ENCODE measurements at regions not wholly inside any gene's neighbourhood (a gene's known extent, or its start where the extent isn't known, plus 50 kb on each side); places are given as distances from the start of the nearest gene placed in this dataset.
"Not testable (repeated sequence)": the region's sequence is repeated elsewhere in the genome, so short reads cannot be mapped to it uniquely, and the experiment has no call there.

DNA sequence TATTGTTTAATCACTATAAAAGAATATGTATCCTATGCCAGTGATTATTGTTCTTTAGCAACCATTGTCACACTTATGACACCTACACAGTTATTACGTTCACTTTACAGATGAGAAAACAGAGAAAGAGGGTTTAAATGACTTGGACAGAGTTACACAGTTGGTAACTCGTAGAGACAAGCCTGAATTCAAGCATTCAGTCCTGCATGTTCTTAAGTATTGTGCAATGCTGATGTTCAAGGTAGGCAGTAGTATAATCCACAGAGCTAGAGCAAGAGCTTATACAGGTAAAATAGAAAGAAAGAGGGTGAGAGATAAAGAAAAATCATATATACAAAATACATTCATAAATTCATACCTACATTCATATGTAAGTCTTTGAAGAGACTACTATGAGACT lies 249.8 kb upstream of the ANXA10 start:
- no peak overlapping the region for H3K9ac ChIP-seq (ENCODE audit: low read depth, low read length)
- no peaks in the 10 kb centered on the region for H3K36me3 ChIP-seq (ENCODE audit: insufficient read depth, low read length)
- no peak overlapping the region for H3K4me2 ChIP-seq (ENCODE audit: low read length)
- no peak overlapping the region for H3K4me3 ChIP-seq (ENCODE audit: low read length)
- no peaks in the 10 kb centered on the region for H3K27me3 ChIP-seq (ENCODE audit: control insufficient read depth, insufficient read depth, low read length)
- no peaks in the 10 kb centered on the region for H3K9me3 ChIP-seq (replicated peaks; ENCODE audit: low read length)
- H3K4me1 ChIP-seq (ENCODE audit: control insufficient read depth, insufficient read depth, low read length) = peaks cover 3% of the 10 kb centered on the region

DNA sequence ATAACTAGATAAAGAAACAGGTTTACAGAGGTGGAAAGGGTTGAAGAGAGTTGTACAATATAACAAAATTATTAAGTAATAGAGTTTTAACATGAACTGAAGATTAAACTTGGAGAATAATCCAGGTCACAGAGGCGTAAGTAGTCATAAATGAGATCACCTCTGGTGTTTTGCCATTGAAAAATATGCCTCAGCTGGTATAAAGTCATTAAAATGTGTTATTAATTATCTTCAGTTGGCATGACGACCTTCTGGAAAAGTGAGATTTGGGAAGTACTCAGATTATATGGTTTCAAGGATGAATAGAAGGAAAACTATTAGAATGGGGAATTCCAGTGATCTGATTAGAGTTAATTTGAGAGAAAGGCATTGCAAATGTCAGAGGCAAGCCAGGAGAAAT lies 237.5 kb upstream of the ANXA10 start:
- no peak overlapping the region for H3K9ac ChIP-seq (ENCODE audit: low read depth, low read length)
- no peaks in the 10 kb centered on the region for H3K9me3 ChIP-seq (replicated peaks; ENCODE audit: low read length)
- no peak overlapping the region for H3K4me3 ChIP-seq (ENCODE audit: low read length)
- no peaks in the 10 kb centered on the region for H3K4me1 ChIP-seq (ENCODE audit: control insufficient read depth, insufficient read depth, low read length)
- no peaks in the 10 kb centered on the region for H3K27me3 ChIP-seq (ENCODE audit: control insufficient read depth, insufficient read depth, low read length)
- H3K4me2 ChIP-seq (ENCODE audit: low read length) = no peak overlapping the region
- no peaks in the 10 kb centered on the region for H3K36me3 ChIP-seq (ENCODE audit: insufficient read depth, low read length)

DNA sequence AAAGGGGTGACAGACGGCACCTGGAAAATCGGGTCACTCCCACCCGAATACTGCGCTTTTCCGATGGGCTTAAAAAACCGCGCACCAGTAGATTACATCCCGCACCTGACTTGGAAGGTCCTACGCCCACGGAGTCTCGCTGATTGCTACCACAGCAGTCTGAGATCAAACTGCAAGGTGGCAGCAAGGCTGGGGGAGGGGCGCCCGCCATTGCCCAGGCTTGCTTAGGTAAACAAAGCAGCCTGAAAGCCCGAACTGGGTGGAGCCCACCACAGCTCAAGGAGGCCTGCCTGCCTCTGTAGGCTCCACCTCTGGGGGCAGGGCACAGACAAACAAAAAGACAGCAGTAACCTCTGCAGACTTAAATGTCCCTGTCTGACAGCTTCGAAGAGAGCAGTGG lies 234.2 kb upstream of the ANXA10 start:
- not testable (repeated sequence) for H3K36me3 ChIP-seq (ENCODE audit: insufficient read depth, low read length); H3K9ac ChIP-seq (ENCODE audit: low read depth, low read length); H3K4me1 ChIP-seq (ENCODE audit: control insufficient read depth, insufficient read depth, low read length); H3K9me3 ChIP-seq (replicated peaks; ENCODE audit: low read length); H3K27me3 ChIP-seq (ENCODE audit: control insufficient read depth, insufficient read depth, low read length); H3K4me2 ChIP-seq (ENCODE audit: low read length); H3K4me3 ChIP-seq (ENCODE audit: low read length)

DNA sequence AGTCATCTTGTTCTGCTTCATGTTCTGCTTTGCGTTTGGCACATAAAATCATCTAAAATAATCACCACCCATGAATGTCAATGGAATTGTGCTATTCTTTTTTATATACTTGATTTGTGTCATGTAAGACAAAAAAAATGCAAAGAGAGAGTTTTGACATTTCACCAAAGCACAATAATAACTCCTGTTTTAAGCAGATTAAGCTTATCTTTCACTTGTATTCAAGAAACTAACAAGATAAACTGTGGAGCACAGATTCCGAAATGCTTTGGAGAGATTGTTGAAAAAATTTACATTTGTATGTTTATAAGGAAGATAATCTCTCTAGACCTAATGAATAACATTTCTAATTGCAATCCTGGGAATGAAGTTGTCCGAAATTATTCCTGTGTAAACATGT lies 225.1 kb upstream of the ANXA10 start:
- peaks cover 7% of the 10 kb centered on the region for H3K4me1 ChIP-seq (ENCODE audit: control insufficient read depth, insufficient read depth, low read length)
- H3K27me3 ChIP-seq (ENCODE audit: control insufficient read depth, insufficient read depth, low read length) = no peaks in the 10 kb centered on the region
- H3K36me3 ChIP-seq (ENCODE audit: insufficient read depth, low read length) = no peaks in the 10 kb centered on the region
- no peak overlapping the region for H3K4me2 ChIP-seq (ENCODE audit: low read length)
- no peak overlapping the region for H3K4me3 ChIP-seq (ENCODE audit: low read length)
- no peaks in the 10 kb centered on the region for H3K9me3 ChIP-seq (replicated peaks; ENCODE audit: low read length)
- no peak overlapping the region for H3K9ac ChIP-seq (ENCODE audit: low read depth, low read length)

DNA sequence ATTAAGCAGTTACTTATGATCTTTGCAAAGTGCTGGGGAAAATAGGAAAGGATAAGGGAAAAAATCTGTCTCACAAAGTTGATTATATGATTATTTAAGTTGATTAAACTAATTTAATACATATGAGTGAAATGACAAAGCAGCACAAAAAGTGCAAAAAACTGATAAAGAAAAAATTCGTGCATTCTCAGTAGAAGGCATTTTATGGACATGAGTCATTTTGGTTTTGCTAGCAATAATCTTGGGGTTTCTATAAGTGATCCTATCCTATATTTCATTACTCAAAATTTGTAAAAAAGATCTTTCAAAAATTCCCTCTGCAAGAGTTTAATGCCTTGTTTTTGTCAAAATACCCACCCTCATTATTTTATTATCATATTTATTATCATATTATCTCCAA lies 224.2 kb upstream of the ANXA10 start:
- no peak overlapping the region for H3K4me3 ChIP-seq (ENCODE audit: low read length)
- peaks cover 7% of the 10 kb centered on the region for H3K4me1 ChIP-seq (ENCODE audit: control insufficient read depth, insufficient read depth, low read length)
- H3K9ac ChIP-seq (ENCODE audit: low read depth, low read length) = no peak overlapping the region
- H3K27me3 ChIP-seq (ENCODE audit: control insufficient read depth, insufficient read depth, low read length) = no peaks in the 10 kb centered on the region
- H3K36me3 ChIP-seq (ENCODE audit: insufficient read depth, low read length) = no peaks in the 10 kb centered on the region
- no peaks in the 10 kb centered on the region for H3K9me3 ChIP-seq (replicated peaks; ENCODE audit: low read length)
- no peak overlapping the region for H3K4me2 ChIP-seq (ENCODE audit: low read length)

DNA sequence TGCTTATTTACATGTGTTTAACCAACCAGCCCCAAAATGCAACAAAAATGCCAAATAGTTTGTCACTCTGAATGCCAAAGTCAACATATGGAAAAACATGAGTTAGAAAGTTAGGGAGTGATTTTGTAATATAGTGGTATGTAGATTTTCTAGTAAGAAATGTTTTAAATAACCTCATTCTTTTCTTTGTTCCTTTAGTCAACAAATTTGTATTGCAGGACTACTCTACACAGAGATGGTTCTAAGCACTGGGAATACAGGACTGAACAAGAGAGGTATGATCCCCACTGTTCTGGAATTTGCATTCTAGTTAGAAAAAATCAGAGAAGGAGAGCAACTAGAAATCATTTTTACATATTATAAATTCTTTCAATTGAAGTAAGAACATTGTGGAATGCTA lies 218.8 kb upstream of the ANXA10 start:
- Histone ChIP-seq H3K36me3 (ENCODE audit: insufficient read depth, low read length) (no peaks in the 10 kb centered on the region), H3K9me3 (replicated peaks; ENCODE audit: low read length) (no peaks in the 10 kb centered on the region), H3K27me3 (ENCODE audit: control insufficient read depth, insufficient read depth, low read length) (no peaks in the 10 kb centered on the region), H3K9ac (ENCODE audit: low read depth, low read length) (no peak overlapping the region), H3K4me2 (ENCODE audit: low read length) (no peak overlapping the region), H3K4me3 (ENCODE audit: low read length) (no peak overlapping the region), H3K4me1 (ENCODE audit: control insufficient read depth, insufficient read depth, low read length) (peaks cover 3% of the 10 kb centered on the region)

DNA sequence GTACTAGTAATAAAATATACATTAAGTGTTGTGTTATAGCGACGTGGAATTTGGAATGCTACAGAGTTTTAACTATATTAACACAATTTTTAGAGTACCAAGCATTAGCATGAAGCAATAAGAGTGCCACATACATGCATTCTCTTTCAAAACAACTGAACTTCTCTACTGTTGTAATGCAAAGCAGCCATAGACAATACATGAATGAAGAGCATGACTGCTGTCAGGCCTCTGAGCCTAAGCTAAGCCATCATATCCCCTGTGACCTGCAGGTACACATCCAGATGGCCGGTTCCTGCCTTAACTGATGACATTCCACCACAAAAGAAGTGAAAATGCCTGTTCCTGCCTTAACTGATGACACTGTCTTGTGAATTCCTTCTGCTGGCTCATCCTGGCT lies 216.2 kb upstream of the ANXA10 start:
- not testable (repeated sequence) for H3K9ac ChIP-seq (ENCODE audit: low read depth, low read length); H3K9me3 ChIP-seq (replicated peaks; ENCODE audit: low read length); H3K36me3 ChIP-seq (ENCODE audit: insufficient read depth, low read length); H3K4me1 ChIP-seq (ENCODE audit: control insufficient read depth, insufficient read depth, low read length); H3K4me2 ChIP-seq (ENCODE audit: low read length); H3K27me3 ChIP-seq (ENCODE audit: control insufficient read depth, insufficient read depth, low read length); H3K4me3 ChIP-seq (ENCODE audit: low read length)

DNA sequence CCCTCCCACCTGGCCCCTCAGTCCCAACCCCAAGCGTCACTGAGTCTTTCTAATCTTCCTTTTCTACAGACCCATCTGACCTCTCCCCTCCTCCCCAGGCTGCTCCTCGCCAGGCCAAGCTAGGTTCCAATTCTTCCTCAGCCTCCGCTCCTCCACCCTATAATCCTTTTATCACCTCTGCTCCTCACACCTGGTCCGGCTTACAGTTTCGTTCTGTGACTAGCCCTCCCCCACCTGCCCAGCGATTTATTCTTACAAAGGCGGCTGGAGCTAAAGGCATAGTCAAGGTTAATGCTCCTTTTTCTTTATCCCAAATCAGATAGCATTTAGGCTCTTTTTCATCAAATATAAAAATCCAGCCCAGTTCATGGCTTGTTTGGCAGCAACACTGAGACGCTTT lies 214.5 kb upstream of the ANXA10 start:
- not testable (repeated sequence) for H3K4me1 ChIP-seq (ENCODE audit: control insufficient read depth, insufficient read depth, low read length); H3K27me3 ChIP-seq (ENCODE audit: control insufficient read depth, insufficient read depth, low read length); H3K4me2 ChIP-seq (ENCODE audit: low read length); H3K4me3 ChIP-seq (ENCODE audit: low read length); H3K36me3 ChIP-seq (ENCODE audit: insufficient read depth, low read length); H3K9me3 ChIP-seq (replicated peaks; ENCODE audit: low read length); H3K9ac ChIP-seq (ENCODE audit: low read depth, low read length)

DNA sequence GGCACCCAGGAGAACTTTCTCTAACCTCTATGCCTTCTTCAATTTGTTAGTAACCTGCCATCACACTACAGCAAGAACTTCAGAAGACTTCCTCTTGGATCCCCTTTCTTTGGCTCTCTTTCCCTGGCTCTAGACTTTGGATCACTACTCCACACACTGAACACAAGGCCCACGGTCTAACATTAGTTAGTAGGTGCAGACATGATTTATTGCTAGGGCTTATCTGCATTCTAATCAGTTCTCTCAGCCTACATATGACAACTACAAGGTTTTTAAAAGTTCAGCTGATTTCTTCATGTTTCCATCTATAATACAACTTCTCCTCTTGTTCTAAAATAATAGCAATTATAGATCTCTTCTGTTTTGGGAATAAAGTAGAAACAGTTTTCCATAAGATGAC lies 209.1 kb upstream of the ANXA10 start:
- H3K27me3 ChIP-seq (ENCODE audit: control insufficient read depth, insufficient read depth, low read length) = no peaks in the 10 kb centered on the region
- H3K36me3 ChIP-seq (ENCODE audit: insufficient read depth, low read length) = no peaks in the 10 kb centered on the region
- no peaks in the 10 kb centered on the region for H3K9me3 ChIP-seq (replicated peaks; ENCODE audit: low read length)
- H3K9ac ChIP-seq (ENCODE audit: low read depth, low read length) = no peak overlapping the region
- no peak overlapping the region for H3K4me2 ChIP-seq (ENCODE audit: low read length)
- H3K4me3 ChIP-seq (ENCODE audit: low read length) = no peak overlapping the region
- peaks cover 16% of the 10 kb centered on the region for H3K4me1 ChIP-seq (ENCODE audit: control insufficient read depth, insufficient read depth, low read length)

DNA sequence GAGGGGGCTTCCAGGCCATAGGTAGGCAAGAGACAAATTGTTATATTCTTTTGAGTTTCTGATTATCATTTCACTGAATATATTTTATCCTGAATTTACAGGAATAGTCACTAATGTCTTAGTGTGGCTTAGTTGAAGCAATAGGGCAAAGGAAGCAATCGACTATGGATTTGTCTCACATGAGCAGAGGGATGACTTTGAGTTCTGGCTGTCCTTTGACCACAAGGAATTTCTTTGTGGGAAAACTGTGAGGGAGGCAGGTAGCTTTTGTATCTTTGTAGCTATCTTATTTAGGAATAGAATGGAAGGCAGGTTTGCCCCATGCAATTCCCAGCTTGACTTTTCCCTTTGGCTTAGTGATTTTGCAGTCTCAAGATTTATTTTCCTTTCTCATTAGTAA lies 207.3 kb upstream of the ANXA10 start:
- Histone ChIP-seq H3K4me1 (ENCODE audit: control insufficient read depth, insufficient read depth, low read length) (peaks cover 16% of the 10 kb centered on the region), H3K36me3 (ENCODE audit: insufficient read depth, low read length) (no peaks in the 10 kb centered on the region), H3K9me3 (replicated peaks; ENCODE audit: low read length) (no peaks in the 10 kb centered on the region), H3K9ac (ENCODE audit: low read depth, low read length) (no peak overlapping the region), H3K4me3 (ENCODE audit: low read length) (no peak overlapping the region), H3K27me3 (ENCODE audit: control insufficient read depth, insufficient read depth, low read length) (no peaks in the 10 kb centered on the region), H3K4me2 (ENCODE audit: low read length) (no peak overlapping the region)

DNA sequence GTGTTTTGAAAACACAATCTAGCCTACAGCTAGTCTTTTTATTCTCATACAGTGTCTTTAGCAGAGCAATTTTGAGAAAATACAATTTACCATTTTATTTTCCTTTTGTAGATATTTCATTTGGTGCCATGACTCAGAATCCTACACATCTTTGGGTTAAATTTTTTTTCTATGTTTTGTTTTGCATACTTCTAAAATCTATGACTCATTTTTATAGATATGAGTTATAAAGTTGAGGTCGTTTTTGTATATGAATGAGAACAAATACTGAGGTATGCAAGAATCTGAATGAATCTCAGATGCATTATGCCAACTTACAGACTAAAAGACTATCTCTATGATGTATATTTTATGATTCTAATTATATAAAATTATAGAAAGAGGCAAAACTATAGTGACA lies 206.5 kb upstream of the ANXA10 start:
- H3K4me3 ChIP-seq (ENCODE audit: low read length) = no peak overlapping the region
- peaks cover 16% of the 10 kb centered on the region for H3K4me1 ChIP-seq (ENCODE audit: control insufficient read depth, insufficient read depth, low read length)
- no peaks in the 10 kb centered on the region for H3K27me3 ChIP-seq (ENCODE audit: control insufficient read depth, insufficient read depth, low read length)
- H3K36me3 ChIP-seq (ENCODE audit: insufficient read depth, low read length) = no peaks in the 10 kb centered on the region
- H3K9me3 ChIP-seq (replicated peaks; ENCODE audit: low read length) = no peaks in the 10 kb centered on the region
- H3K9ac ChIP-seq (ENCODE audit: low read depth, low read length) = no peak overlapping the region
- no peak overlapping the region for H3K4me2 ChIP-seq (ENCODE audit: low read length)

DNA sequence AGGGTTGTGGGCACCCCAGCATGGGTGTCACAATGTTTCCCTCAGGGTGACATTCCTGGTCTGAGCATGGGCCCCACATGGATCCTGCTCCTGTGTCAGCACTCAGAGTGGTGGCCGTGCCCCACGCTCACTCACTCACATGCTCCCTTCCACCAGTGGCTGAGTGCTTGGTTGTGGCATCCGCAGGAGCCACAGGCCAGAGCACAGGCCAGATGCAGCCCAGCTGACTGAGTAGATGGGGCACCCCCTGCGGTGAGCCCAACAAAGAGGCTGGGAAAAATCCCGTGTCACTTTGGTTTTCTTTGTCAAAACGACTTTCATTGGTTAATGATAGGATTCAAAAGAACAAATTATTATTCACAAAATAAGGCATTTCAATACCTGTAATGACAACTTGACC lies 204.6 kb upstream of the ANXA10 start:
- H3K9ac ChIP-seq (ENCODE audit: low read depth, low read length) = no peak overlapping the region
- H3K36me3 ChIP-seq (ENCODE audit: insufficient read depth, low read length) = no peaks in the 10 kb centered on the region
- peaks cover 16% of the 10 kb centered on the region for H3K4me1 ChIP-seq (ENCODE audit: control insufficient read depth, insufficient read depth, low read length)
- H3K27me3 ChIP-seq (ENCODE audit: control insufficient read depth, insufficient read depth, low read length) = no peaks in the 10 kb centered on the region
- no peak overlapping the region for H3K4me2 ChIP-seq (ENCODE audit: low read length)
- H3K4me3 ChIP-seq (ENCODE audit: low read length) = no peak overlapping the region
- H3K9me3 ChIP-seq (replicated peaks; ENCODE audit: low read length) = no peaks in the 10 kb centered on the region

DNA sequence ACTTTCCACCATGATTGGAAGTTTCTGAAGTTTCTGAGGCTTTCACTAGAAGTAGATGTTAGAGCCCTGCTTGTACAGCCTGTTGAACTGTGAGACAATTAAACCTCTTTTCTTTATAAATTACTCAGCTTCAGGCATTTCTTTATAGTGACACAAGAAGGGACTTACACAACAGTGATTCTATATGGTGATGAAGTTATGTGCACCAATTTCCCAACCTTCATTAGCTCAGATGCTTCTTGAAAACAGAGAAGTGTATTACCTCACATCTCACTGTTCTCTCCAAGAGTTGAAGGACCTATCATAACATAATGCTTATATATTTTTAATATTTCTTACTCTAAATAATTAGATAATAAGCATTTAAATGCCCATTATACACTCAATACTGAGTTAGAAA lies 202.1 kb upstream of the ANXA10 start:
- Histone ChIP-seq H3K4me1 (ENCODE audit: control insufficient read depth, insufficient read depth, low read length) (peaks cover 13% of the 10 kb centered on the region), H3K9me3 (replicated peaks; ENCODE audit: low read length) (no peaks in the 10 kb centered on the region)

More for the DNA sequence above, 202.1 kb upstream of the ANXA10 start:
- no peaks in the 10 kb centered on the region for H3K27me3 ChIP-seq (ENCODE audit: control insufficient read depth, insufficient read depth, low read length)
- no peak overlapping the region for H3K4me2 ChIP-seq (ENCODE audit: low read length)
- H3K9ac ChIP-seq (ENCODE audit: low read depth, low read length) = no peak overlapping the region
- H3K4me3 ChIP-seq (ENCODE audit: low read length) = no peak overlapping the region
- H3K36me3 ChIP-seq (ENCODE audit: insufficient read depth, low read length) = no peaks in the 10 kb centered on the region
